HepG2 (cell line): ENCODE measurements at regions not wholly inside any gene's neighbourhood (a gene's known extent, or its start where the extent isn't known, plus 50 kb on each side); places are given as distances from the start of the nearest gene placed in this dataset.

Experiments
- ATAC-seq: fragments of 200-7000 bp; cut with Tn5 transposase; 3 replicates; pipeline ENCODE4 v1.9.1; 2020; ENCODE audit warnings: mild to moderate bottlenecking, moderate library complexity
- BruUV-seq: library from RNA; stranded (reverse); fragments of 400-500 nt; replicated peaks from 2 replicates; lab custom pipeline; 2021; lab: Mats Ljungman, UMichigan
- CTCF ChIA-PET: fragments of 300-600 bp; formaldehyde crosslinking; extraction: SDS; loops from one replicate; lab custom pipeline; 2021; ENCODE audit warnings: low total read pairs, inconsistent platforms, low intra/inter-chr PET ratio; lab: Yijun Ruan, JAX
- POLR2A ChIA-PET: fragments of 350-600 bp; sonication (Branson Sonifier 250); formaldehyde crosslinking; loops from one replicate; lab custom pipeline; 2020; ENCODE audit warnings: antibody characterized with exemption, inconsistent platforms; lab: Yijun Ruan, JAX
- DNase-seq: peaks from one replicate; pipeline ENCODE4 v3.0.0-alpha.2; 2015; ENCODE audit warnings: low spot score
- FAIRE-seq: peaks from 3 replicates; lab custom pipeline; 2011; peaks lifted over from hg19 to GRCh38; lab: Jason Lieb, UNC
- H2AFZ ChIP-seq: one replicate; pipeline ENCODE4 v1.6.1; 2011; ENCODE audit warnings: low read length, inconsistent platforms
- H3K27ac ChIP-seq: fragments of 300-600 bp; 3 replicates; pipeline ENCODE4 v1.8.0; 2011; ENCODE audit warnings: mixed run types, mild to moderate bottlenecking, mixed read lengths, low read length, inconsistent platforms; ENCODE audit not compliant: insufficient read depth; ENCODE audit errors: extremely low read length
- H3K27me3 ChIP-seq, 2 experiments: fragments of 200-600 bp in 1 of 2; 2 replicates in 1 of 2; 3 replicates in 1 of 2; pipeline versions ENCODE4 v1.6.0 to v1.8.0; 2011; ENCODE audit warnings: low read length in 2 of 2, mild to moderate bottlenecking in 2 of 2, moderate library complexity in 2 of 2, inconsistent platforms in 1 of 2; ENCODE audit not compliant: insufficient read depth in 2 of 2, control insufficient read depth in 1 of 2
- H3K36me3 ChIP-seq, 2 experiments: fragments of 200-600 bp in 1 of 2; replicated peaks in 1 of 2; 2 replicates in 1 of 2; 3 replicates in 1 of 2; pipeline versions ENCODE4 v1.5.1 to v1.8.0; 2011; ENCODE audit warnings: low read length in 2 of 2, inconsistent platforms in 1 of 2; ENCODE audit not compliant: insufficient read depth in 2 of 2, control insufficient read depth in 1 of 2
- H3K4me1 ChIP-seq: 2 replicates; pipeline ENCODE4 v1.5.1; 2012; ENCODE audit warnings: low read length, inconsistent platforms; ENCODE audit not compliant: insufficient read depth
- H3K4me2 ChIP-seq: 2 replicates; pipeline ENCODE4 v1.6.0; 2011; ENCODE audit warnings: low read depth, low read length, inconsistent platforms
- H3K4me3 ChIP-seq, 3 experiments: fragments of 200-600 bp in 1 of 3; sonication (generic), shearing (Covaris generic) in 1 of 3; replicated peaks in 1 of 3; 2 replicates each; pipeline ENCODE4 v1.5.1; 2011 to 2016; ENCODE audit warnings: low read length in 3 of 3, inconsistent platforms in 2 of 3, low read depth in 2 of 3, mild to moderate bottlenecking in 2 of 3, control low read depth in 1 of 3, mixed read lengths in 1 of 3; ENCODE audit not compliant: insufficient read depth in 1 of 3
- H3K79me2 ChIP-seq: one replicate; pipeline ENCODE4 v1.6.1; 2011; ENCODE audit warnings: low read length, inconsistent platforms; ENCODE audit not compliant: insufficient read depth
- H3K9ac ChIP-seq: 2 replicates; pipeline ENCODE4 v1.6.0; 2011; ENCODE audit warnings: mild to moderate bottlenecking, low read depth, low read length, inconsistent platforms; ENCODE audit not compliant: insufficient read depth
- H3K9me3 ChIP-seq: 2 replicates; pipeline ENCODE4 v1.5.1; 2012; ENCODE audit warnings: mild to moderate bottlenecking, low read length
- H4K20me1 ChIP-seq: 2 replicates; pipeline ENCODE4 v1.6.0; 2011; ENCODE audit warnings: inconsistent platforms, mild to moderate bottlenecking, low read length, moderate library complexity; ENCODE audit not compliant: insufficient read depth
- ATF7-NPFF ChIP-seq: sonication (generic); formaldehyde crosslinking; IDR thresholded peaks from 2 replicates; pipeline ENCODE4 v1.8.1; 2023; ENCODE audit warnings: mild to moderate bottlenecking, low read depth, missing genetic modification reagents, moderate library complexity
- GTF3A ChIP-seq: sonication (generic); formaldehyde crosslinking; conservative IDR thresholded peaks from 2 replicates; pipeline ENCODE4 v1.4.0; 2020; ENCODE audit warnings: mild to moderate bottlenecking, missing genetic modification reagents
- HBP1 ChIP-seq: IDR thresholded peaks from 2 replicates; pipeline ENCODE4 v1.6.1; 2016; ENCODE audit warnings: low read depth, control low read depth
- HDAC2 ChIP-seq: sonication (generic); formaldehyde crosslinking; IDR thresholded peaks from 2 replicates; pipeline ENCODE4 v1.4.0; 2020; ENCODE audit warnings: missing genetic modification reagents
- HNF1B ChIP-seq: sonication (generic); formaldehyde crosslinking; IDR thresholded peaks from 2 replicates; pipeline ENCODE4 v1.5.1; 2020; ENCODE audit warnings: mild to moderate bottlenecking, moderate library complexity, missing genetic modification reagents
- JARID2 ChIP-seq: sonication (generic); formaldehyde crosslinking; IDR thresholded peaks from 2 replicates; pipeline ENCODE4 v1.8.1; 2023; ENCODE audit warnings: missing genetic modification reagents, inconsistent platforms; ENCODE audit not compliant: insufficient replicate concordance
- MIER3 ChIP-seq: IDR thresholded peaks from 2 replicates; pipeline ENCODE4 v1.6.1; 2016; ENCODE audit warnings: missing compliant biosample characterization, borderline replicate concordance
- REXO4 ChIP-seq: sonication (generic); formaldehyde crosslinking; IDR thresholded peaks from 2 replicates; pipeline ENCODE4 v1.8.0; 2022; ENCODE audit warnings: missing genetic modification reagents, mild to moderate bottlenecking, borderline replicate concordance
- U2AF1 ChIP-seq: fragments of 200-400 bp; formaldehyde crosslinking; optimal IDR thresholded peaks from 2 replicates; pipeline ENCODE3; 2017; ENCODE audit warnings: mild to moderate bottlenecking, low read depth, low read length
- ZFY ChIP-seq: sonication (generic); formaldehyde crosslinking; IDR thresholded peaks from 2 replicates; pipeline ENCODE4 v1.4.0; 2020; ENCODE audit warnings: missing genetic modification reagents
- ZNF12 ChIP-seq: sonication (generic); formaldehyde crosslinking; IDR thresholded peaks from 2 replicates; pipeline ENCODE4 v1.5.0; 2020; ENCODE audit warnings: missing genetic modification reagents
- ZNF546 ChIP-seq: sonication (generic); formaldehyde crosslinking; conservative IDR thresholded peaks from 2 replicates; pipeline ENCODE4 v1.8.1; 2023; ENCODE audit warnings: mild to moderate bottlenecking, missing genetic modification reagents
- ZNF713 ChIP-seq: sonication (generic); formaldehyde crosslinking; IDR thresholded peaks from 2 replicates; pipeline ENCODE4 v1.4.0; 2020; ENCODE audit warnings: mild to moderate bottlenecking, missing genetic modification reagents
- ZSCAN30 ChIP-seq: sonication (generic); formaldehyde crosslinking; IDR thresholded peaks from 2 replicates; pipeline ENCODE4 v1.5.0; 2020; ENCODE audit warnings: mild to moderate bottlenecking, missing genetic modification reagents
- WGBS: methylation state at CpG from one replicate; pipeline ENCODE4 v1.1.6; 2017; ENCODE audit warnings: low lambda C conversion rate; 5-methylcytosine and 5-hydroxymethylcytosine counted together
- in situ Hi-C: cut with HindIII; loops from 2 replicates; pipeline ENCODE4 v1.10.0; 2017; ENCODE audit warnings: low pct_unique_long_range_greater_than_20kb; ENCODE audit not compliant: extremely low pct_ligation_motif_present
- intact Hi-C: fragments of 100-400 bp; cut with micrococcal nuclease; formaldehyde crosslinking; loops from one replicate; pipeline ENCODE4 v1.10.0; 2022; ENCODE audit not compliant: unreplicated experiment
- TF ChIP-seq, protein P1 (sequence below): sonication (generic); formaldehyde crosslinking; IDR thresholded peaks from 2 replicates; pipeline ENCODE4 v1.5.0; 2020; ENCODE audit warnings: mild to moderate bottlenecking, missing genetic modification reagents
- TF ChIP-seq, protein P2 (sequence below): IDR thresholded peaks from 2 replicates; pipeline ENCODE4 v1.6.1; 2016; ENCODE audit warnings: missing compliant biosample characterization, missing genetic modification reagents, borderline replicate concordance
- TF ChIP-seq, protein P3 (sequence below): sonication (generic); formaldehyde crosslinking; IDR thresholded peaks from 2 replicates; pipeline ENCODE4 v1.5.0; 2020; ENCODE audit warnings: mild to moderate bottlenecking, missing genetic modification reagents

- TF ChIP-seq HBP1 (CRISPR knock-in tag) (no peak), GTF3A (CRISPR knock-in tag) (no peak)
Measured at GRCh38 chr11:127252321-127252720, 251.8 kb upstream of the KIRREL3 start (continued).

DNA sequence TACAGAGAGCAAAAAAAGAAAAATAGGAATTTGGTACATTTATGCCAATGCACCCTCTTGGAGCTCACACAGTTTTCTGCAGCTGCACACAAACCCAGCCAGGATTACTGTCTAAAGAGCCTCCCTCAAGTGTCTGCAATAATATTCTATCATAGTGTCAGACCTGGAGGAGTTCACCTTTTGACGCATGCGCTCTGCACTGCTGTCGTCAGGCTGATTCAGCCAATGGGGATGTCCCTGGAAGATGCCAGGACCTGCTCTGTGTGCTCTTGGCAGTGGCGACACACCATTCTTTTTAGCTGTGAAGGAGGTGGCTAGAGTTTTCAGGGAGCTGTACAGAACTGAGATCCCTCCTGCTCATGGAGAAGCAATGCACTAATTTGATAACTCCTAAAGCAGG lies 249.0 kb upstream of the KIRREL3 start:
- Histone ChIP-seq H2AFZ (no peak overlapping the region), H3K9me3 (no peaks in the 10 kb centered on the region), H3K27me3 (no peaks in the 10 kb centered on the region), H3K27ac (no peak overlapping the region), H3K4me1 (no peaks in the 10 kb centered on the region), H3K4me3 (no peak overlapping the region), H3K9ac (no peak overlapping the region), H3K36me3 (no peaks in the 10 kb centered on the region), H4K20me1 (no peaks in the 10 kb centered on the region), H3K4me2 (no peak overlapping the region), H3K79me2 (no peaks in the 10 kb centered on the region)
- BruUV-seq = no TSS peak
- intact Hi-C loops (no loop called here), in situ Hi-C loops (no loop called here)
- TF ChIP-seq, protein P1, sequence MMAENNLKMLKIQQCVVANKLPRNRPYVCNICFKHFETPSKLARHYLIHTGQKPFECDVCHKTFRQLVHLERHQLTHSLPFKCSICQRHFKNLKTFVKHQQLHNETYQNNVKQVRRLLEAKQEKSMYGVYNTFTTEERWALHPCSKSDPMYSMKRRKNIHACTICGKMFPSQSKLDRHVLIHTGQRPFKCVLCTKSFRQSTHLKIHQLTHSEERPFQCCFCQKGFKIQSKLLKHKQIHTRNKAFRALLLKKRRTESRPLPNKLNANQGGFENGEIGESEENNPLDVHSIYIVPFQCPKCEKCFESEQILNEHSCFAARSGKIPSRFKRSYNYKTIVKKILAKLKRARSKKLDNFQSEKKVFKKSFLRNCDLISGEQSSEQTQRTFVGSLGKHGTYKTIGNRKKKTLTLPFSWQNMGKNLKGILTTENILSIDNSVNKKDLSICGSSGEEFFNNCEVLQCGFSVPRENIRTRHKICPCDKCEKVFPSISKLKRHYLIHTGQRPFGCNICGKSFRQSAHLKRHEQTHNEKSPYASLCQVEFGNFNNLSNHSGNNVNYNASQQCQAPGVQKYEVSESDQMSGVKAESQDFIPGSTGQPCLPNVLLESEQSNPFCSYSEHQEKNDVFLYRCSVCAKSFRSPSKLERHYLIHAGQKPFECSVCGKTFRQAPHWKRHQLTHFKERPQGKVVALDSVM (CRISPR knock-in tag) = no peak
- TF ChIP-seq MIER3 (no peak), HNF1B (CRISPR knock-in tag) (no peak), ZNF713 (CRISPR knock-in tag) (no peak), ZNF12 (CRISPR knock-in tag) (no peak), ZNF546 (CRISPR knock-in tag) (no peak), ZSCAN30 (CRISPR knock-in tag) (no peak), HDAC2 (CRISPR knock-in tag) (no peak), REXO4 (CRISPR knock-in tag) (no peak), U2AF1 (no peak), ATF7-NPFF (CRISPR knock-in tag) (no peak), ZFY (CRISPR knock-in tag) (no peak), JARID2 (CRISPR knock-in tag) (no peak)
- TF ChIP-seq, protein P2, sequence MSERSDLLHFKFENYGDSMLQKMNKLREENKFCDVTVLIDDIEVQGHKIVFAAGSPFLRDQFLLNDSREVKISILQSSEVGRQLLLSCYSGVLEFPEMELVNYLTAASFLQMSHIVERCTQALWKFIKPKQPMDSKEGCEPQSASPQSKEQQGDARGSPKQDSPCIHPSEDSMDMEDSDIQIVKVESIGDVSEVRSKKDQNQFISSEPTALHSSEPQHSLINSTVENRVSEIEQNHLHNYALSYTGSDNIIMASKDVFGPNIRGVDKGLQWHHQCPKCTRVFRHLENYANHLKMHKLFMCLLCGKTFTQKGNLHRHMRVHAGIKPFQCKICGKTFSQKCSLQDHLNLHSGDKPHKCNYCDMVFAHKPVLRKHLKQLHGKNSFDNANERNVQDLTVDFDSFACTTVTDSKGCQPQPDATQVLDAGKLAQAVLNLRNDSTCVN (CRISPR knock-in tag) = no peak
- TF ChIP-seq, protein P3, sequence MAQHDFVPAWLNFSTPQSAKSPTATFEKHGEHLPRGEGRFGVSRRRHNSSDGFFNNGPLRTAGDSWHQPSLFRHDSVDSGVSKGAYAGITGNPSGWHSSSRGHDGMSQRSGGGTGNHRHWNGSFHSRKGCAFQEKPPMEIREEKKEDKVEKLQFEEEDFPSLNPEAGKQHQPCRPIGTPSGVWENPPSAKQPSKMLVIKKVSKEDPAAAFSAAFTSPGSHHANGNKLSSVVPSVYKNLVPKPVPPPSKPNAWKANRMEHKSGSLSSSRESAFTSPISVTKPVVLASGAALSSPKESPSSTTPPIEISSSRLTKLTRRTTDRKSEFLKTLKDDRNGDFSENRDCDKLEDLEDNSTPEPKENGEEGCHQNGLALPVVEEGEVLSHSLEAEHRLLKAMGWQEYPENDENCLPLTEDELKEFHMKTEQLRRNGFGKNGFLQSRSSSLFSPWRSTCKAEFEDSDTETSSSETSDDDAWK = no peak
- 60% methylated on average over 4 of the region's 4 CpGs for WGBS
- DNase-seq (no peak), ATAC-seq (no peak), FAIRE-seq (no peak)
- CTCF ChIA-PET = no interaction called here
- POLR2A ChIA-PET = no interaction called here
